Smooth muscle cell (in vitro differentiated cells): ENCODE measurements at regions not wholly inside any gene's neighbourhood (a gene's known extent, or its start where the extent isn't known, plus 50 kb on each side); places are given as distances from the start of the nearest gene placed in this dataset.

Experiments
- DNase-seq: peaks from one replicate; lab custom pipeline; 2025; ENCODE audit not compliant: unreplicated experiment; lab: John Stamatoyannopoulos, UW
- H2AFZ ChIP-seq: fragments of 200-600 bp; sonication (generic); 2 replicates; pipeline ENCODE4 v1.6.0; 2016; ENCODE audit warnings: antibody characterized with exemption, low read depth, mild to moderate bottlenecking
- H3F3A ChIP-seq: fragments of 200-600 bp; sonication (generic); 2 replicates; pipeline ENCODE4 v1.6.0; 2017; ENCODE audit warnings: antibody characterized with exemption, low read depth
- H3K27ac ChIP-seq: fragments of 200-600 bp; sonication (generic); 2 replicates; pipeline ENCODE4 v1.5.1; 2016; ENCODE audit warnings: low read depth, mild to moderate bottlenecking
- H3K27me3 ChIP-seq: fragments of 200-600 bp; sonication (generic); 2 replicates; pipeline ENCODE4 v1.6.1; 2016; ENCODE audit warnings: low read depth, mild to moderate bottlenecking
- H3K36me3 ChIP-seq: fragments of 200-600 bp; sonication (generic); 2 replicates; pipeline ENCODE4 v1.5.1; 2016; ENCODE audit warnings: low read depth
- H3K4me1 ChIP-seq: fragments of 200-600 bp; sonication (generic); 2 replicates; pipeline ENCODE4 v1.5.1; 2016; ENCODE audit warnings: low read depth
- H3K4me2 ChIP-seq: fragments of 200-600 bp; sonication (generic); 2 replicates; pipeline ENCODE4 v1.6.0; 2016; ENCODE audit warnings: mild to moderate bottlenecking
- H3K4me3 ChIP-seq: fragments of 200-600 bp; sonication (generic); 2 replicates; pipeline ENCODE4 v1.5.1; 2016; ENCODE audit warnings: mild to moderate bottlenecking
- H3K79me2 ChIP-seq: fragments of 200-600 bp; sonication (generic); 2 replicates; pipeline ENCODE4 v1.6.0; 2016; ENCODE audit warnings: low read depth, mild to moderate bottlenecking
- H3K9ac ChIP-seq: fragments of 200-600 bp; sonication (generic); 2 replicates; pipeline ENCODE4 v1.6.0; 2016; ENCODE audit warnings: low read depth
- H3K9me3 ChIP-seq: fragments of 200-600 bp; sonication (generic); replicated peaks from 2 replicates; pipeline ENCODE4 v1.5.1; 2016; ENCODE audit warnings: low read depth
- H4K20me1 ChIP-seq: fragments of 200-600 bp; sonication (generic); 2 replicates; pipeline ENCODE4 v1.6.0; 2016; ENCODE audit warnings: low read depth
- CTCF ChIP-seq: fragments of 200-600 bp; sonication (generic); IDR thresholded peaks from 2 replicates; pipeline ENCODE4 v1.5.1; 2017; ENCODE audit warnings: borderline replicate concordance, mild to moderate bottlenecking, antibody characterized with exemption; ENCODE audit not compliant: insufficient read depth, poor library complexity, severe bottlenecking
- WGBS: methylation state at CpG from one replicate; pipeline ENCODE4 v1.1.7; 2016; ENCODE audit warnings: low lambda C conversion rate; 5-methylcytosine and 5-hydroxymethylcytosine counted together

DNA sequence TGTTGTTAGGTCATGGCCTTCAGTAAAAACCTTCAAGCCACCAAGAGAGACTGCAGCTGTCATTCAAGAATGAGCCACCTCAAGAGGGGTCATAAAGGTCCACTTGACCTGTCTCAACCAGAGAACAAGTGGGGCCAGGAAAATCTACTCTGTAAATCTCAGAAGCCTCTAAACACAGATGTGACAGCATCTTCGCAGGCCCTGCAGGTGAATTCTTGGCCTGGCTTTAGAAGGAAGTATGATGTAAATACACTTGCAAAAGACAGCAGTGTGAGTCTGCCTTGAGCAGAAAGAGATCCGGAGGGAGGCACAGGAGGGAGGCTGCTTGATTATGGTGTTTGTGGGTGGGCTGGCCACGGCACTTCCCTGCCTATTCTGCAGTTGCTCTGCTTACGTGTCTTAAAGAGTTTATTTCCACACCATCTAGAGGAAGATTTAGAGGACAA, 1082.9 kb downstream of the UQCRFS1 start:
- no peak overlapping the region for H2AFZ ChIP-seq
- H3K9ac ChIP-seq = no peak overlapping the region
- H3K4me3 ChIP-seq = no peak overlapping the region
- H3K9me3 ChIP-seq = no peaks in the 10 kb centered on the region
- H3F3A ChIP-seq = no peaks in the 10 kb centered on the region
- H3K36me3 ChIP-seq = no peaks in the 10 kb centered on the region
- H3K27me3 ChIP-seq = no peaks in the 10 kb centered on the region
- no peak for DNase-seq
- peaks cover 2% of the 10 kb centered on the region for H3K4me1 ChIP-seq
- WGBS = 36% methylated on average over 4 of the region's 4 CpGs
- no peaks in the 10 kb centered on the region for H3K79me2 ChIP-seq
- no peak overlapping the region for H3K4me2 ChIP-seq
- no peaks in the 10 kb centered on the region for H4K20me1 ChIP-seq
- H3K27ac ChIP-seq = no peak overlapping the region
- TF ChIP-seq CTCF = no peak

GRCh38 chr19:28128341-28128740, 1084.6 kb downstream of the UQCRFS1 start:
- no peak overlapping the region for H3K4me3 ChIP-seq
- H3K79me2 ChIP-seq = no peaks in the 10 kb centered on the region
- H3K27me3 ChIP-seq = no peaks in the 10 kb centered on the region
- no peak for TF ChIP-seq CTCF
- no peaks in the 10 kb centered on the region for H4K20me1 ChIP-seq
- H3F3A ChIP-seq = no peaks in the 10 kb centered on the region
- no peak overlapping the region for H3K27ac ChIP-seq
- H3K4me2 ChIP-seq = no peak overlapping the region
- 98% methylated on average over 4 of the region's 4 CpGs for WGBS
- no peak for DNase-seq
- H3K9ac ChIP-seq = no peak overlapping the region
- H3K9me3 ChIP-seq = no peaks in the 10 kb centered on the region
- no peaks in the 10 kb centered on the region for H3K36me3 ChIP-seq
- H3K4me1 ChIP-seq = peaks cover 2% of the 10 kb centered on the region
- no peak overlapping the region for H2AFZ ChIP-seq

DNA sequence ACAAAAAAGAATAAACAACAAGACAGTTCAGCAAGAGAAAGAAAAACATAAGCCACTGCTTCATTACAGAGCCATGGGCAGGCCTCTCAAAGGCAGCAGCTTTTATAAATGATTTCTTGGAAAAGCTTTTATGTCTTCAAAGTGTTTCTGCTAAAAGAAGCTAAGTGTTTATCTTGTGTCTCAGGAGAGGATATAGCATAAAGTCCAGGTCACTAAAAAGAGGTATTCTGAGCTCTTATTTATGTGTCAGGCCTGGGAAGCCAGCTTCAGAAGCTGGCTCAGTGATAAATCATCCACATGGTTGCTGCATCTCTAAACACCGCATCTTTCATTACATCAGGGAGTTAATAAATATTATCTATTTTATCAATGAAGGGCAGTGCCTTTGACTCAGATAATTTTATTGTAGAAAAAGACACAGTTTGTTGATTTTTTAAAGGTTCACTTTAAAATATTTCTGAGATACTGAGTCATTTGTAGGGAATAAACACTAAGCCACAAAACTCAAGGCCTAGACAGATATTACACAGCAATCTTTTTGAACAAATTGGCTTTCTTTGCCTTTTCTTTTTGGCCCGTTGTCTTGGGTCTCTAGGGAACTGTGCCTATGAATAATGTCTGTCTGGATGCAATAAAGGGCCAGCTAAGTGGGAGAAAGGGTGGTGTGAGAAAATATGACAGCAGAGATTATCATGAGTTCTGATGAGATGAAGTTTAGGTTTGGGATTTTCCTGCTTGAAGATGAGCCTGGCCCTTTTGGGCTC, 1086.6 kb downstream of the UQCRFS1 start:
- Histone ChIP-seq H3K27me3 (no peaks in the 10 kb centered on the region), H3K9me3 (no peaks in the 10 kb centered on the region), H3K4me3 (no peak overlapping the region), H3K4me2 (no peak overlapping the region), H2AFZ (no peak overlapping the region), H3F3A (no peaks in the 10 kb centered on the region), H3K36me3 (no peaks in the 10 kb centered on the region), H3K9ac (no peak overlapping the region), H3K79me2 (no peaks in the 10 kb centered on the region), H3K27ac (no peak overlapping the region), H3K4me1 (peaks cover 2% of the 10 kb centered on the region), H4K20me1 (no peaks in the 10 kb centered on the region)
- TF ChIP-seq CTCF = no peak
- 50% methylated on average over 2 of the region's 2 CpGs for WGBS
- DNase-seq = no peak

- H3K4me3 ChIP-seq = no peak overlapping the region
- no peak overlapping the region for H2AFZ ChIP-seq
- H4K20me1 ChIP-seq = no peaks in the 10 kb centered on the region
- no peaks in the 10 kb centered on the region for H3K9me3 ChIP-seq
- no peak overlapping the region for H3K27ac ChIP-seq
- 91% methylated on average over 5 of the region's 5 CpGs for WGBS
- no peak for TF ChIP-seq CTCF
- no peaks in the 10 kb centered on the region for H3F3A ChIP-seq
- H3K27me3 ChIP-seq = no peaks in the 10 kb centered on the region
- no peaks in the 10 kb centered on the region for H3K36me3 ChIP-seq
- no peak for DNase-seq
- no peak overlapping the region for H3K9ac ChIP-seq
- no peak overlapping the region for H3K4me2 ChIP-seq
- no peaks in the 10 kb centered on the region for H3K4me1 ChIP-seq
- no peaks in the 10 kb centered on the region for H3K79me2 ChIP-seq
Observed at GRCh38 chr19:28122734-28123133, 1090.2 kb downstream of the UQCRFS1 start.
